IMR-90 (cell line): ENCODE measurements at regions not wholly inside any gene's neighbourhood (a gene's known extent, or its start where the extent isn't known, plus 50 kb on each side); places are given as distances from the start of the nearest gene placed in this dataset.

Experiments used
- ATAC-seq: fragments of 200-7000 bp; cut with Tn5 transposase; 2 replicates; pipeline ENCODE4 v1.9.1; 2020; ENCODE audit warnings: low read depth, mild to moderate bottlenecking, moderate library complexity
- BruUV-seq: library from RNA; stranded (reverse); fragments of 400-500 nt; replicated peaks from 2 replicates; lab custom pipeline; 2021; lab: Mats Ljungman, UMichigan
- CTCF ChIA-PET: fragments of 300-600 bp; formaldehyde crosslinking; extraction: SDS; loops from one replicate; lab custom pipeline; 2021; ENCODE audit warnings: antibody characterized with exemption; lab: Yijun Ruan, JAX
- POLR2A ChIA-PET: fragments of 300-600 bp; sonication (Branson Sonifier 250); formaldehyde crosslinking; loops from one replicate; lab custom pipeline; 2022; ENCODE audit warnings: antibody characterized with exemption; ENCODE audit not compliant: unreplicated experiment; lab: Charles Lee
- DNase-seq: peaks from one replicate; pipeline ENCODE4 v3.0.0; 2013
- H2AFZ ChIP-seq: replicated peaks from 2 replicates; pipeline ENCODE3; 2013; ENCODE audit warnings: low read length, mild to moderate bottlenecking; ENCODE audit not compliant: poor library complexity
- H2AK5ac ChIP-seq: 2 replicates; pipeline ENCODE4 v1.6.1; 2013; ENCODE audit warnings: low read depth, low read length, inconsistent platforms
- H2AK9ac ChIP-seq: replicated peaks from 2 replicates; pipeline ENCODE3; 2013; ENCODE audit warnings: mild to moderate bottlenecking, low read depth, low read length, moderate library complexity; ENCODE audit not compliant: poor library complexity
- H2BK120ac ChIP-seq: 2 replicates; pipeline ENCODE4 v1.6.1; 2013; ENCODE audit warnings: low read depth, low read length, inconsistent platforms
- H2BK15ac ChIP-seq: 3 replicates; pipeline ENCODE4 v1.6.1; 2013; ENCODE audit warnings: low read depth, low read length, inconsistent platforms
- H2BK20ac ChIP-seq: 2 replicates; pipeline ENCODE4 v1.6.1; 2013; ENCODE audit warnings: low read depth, mild to moderate bottlenecking, inconsistent platforms, low read length, moderate library complexity
- H2BK5ac ChIP-seq: 2 replicates; pipeline ENCODE4 v1.6.1; 2013; ENCODE audit warnings: mild to moderate bottlenecking, low read depth, low read length, inconsistent platforms; ENCODE audit not compliant: poor library complexity, severe bottlenecking
- H3K14ac ChIP-seq: replicated peaks from 2 replicates; pipeline ENCODE4 v1.6.1; 2013; ENCODE audit warnings: low read depth, low read length, inconsistent platforms
- H3K18ac ChIP-seq: 2 replicates; pipeline ENCODE4 v1.6.1; 2013; ENCODE audit warnings: low read depth, low read length, control low read depth
- H3K23ac ChIP-seq: 2 replicates; pipeline ENCODE4 v1.6.1; 2013; ENCODE audit warnings: low read depth, low read length, inconsistent platforms
- H3K27ac ChIP-seq: 2 replicates; pipeline ENCODE4 v1.5.1; 2013; ENCODE audit warnings: mild to moderate bottlenecking, control low read depth, low read length; ENCODE audit not compliant: insufficient read depth
- H3K27me3 ChIP-seq: 2 replicates; pipeline ENCODE4 v1.6.1; 2013; ENCODE audit warnings: low read length; ENCODE audit not compliant: control insufficient read depth, insufficient read depth
- H3K36me3 ChIP-seq: 2 replicates; pipeline ENCODE4 v1.6.1; 2013; ENCODE audit warnings: low read length, mixed read lengths; ENCODE audit not compliant: control insufficient read depth, insufficient read depth
- H3K4ac ChIP-seq: 2 replicates; pipeline ENCODE4 v1.6.1; 2013; ENCODE audit warnings: low read depth, low read length, inconsistent platforms
- H3K4me1 ChIP-seq: 2 replicates; pipeline ENCODE4 v1.6.1; 2013; ENCODE audit warnings: low read length, mixed read lengths; ENCODE audit not compliant: control insufficient read depth, insufficient read depth
- H3K4me2 ChIP-seq: 2 replicates; pipeline ENCODE4 v1.6.1; 2013; ENCODE audit warnings: low read depth, mild to moderate bottlenecking, control low read depth, low read length, moderate library complexity
- H3K4me3 ChIP-seq: 2 replicates; pipeline ENCODE4 v1.5.1; 2013; ENCODE audit warnings: low read depth, mild to moderate bottlenecking, control low read depth, low read length, moderate library complexity; ENCODE audit not compliant: insufficient read depth
- H3K56ac ChIP-seq: 2 replicates; pipeline ENCODE4 v1.6.1; 2013; ENCODE audit warnings: low read length, inconsistent platforms; ENCODE audit not compliant: insufficient read depth; ENCODE audit errors: extremely low read depth
- H3K79me1 ChIP-seq, 2 experiments: 2 replicates each; pipeline ENCODE4 v1.6.1; 2013; ENCODE audit warnings: low read length in 2 of 2, inconsistent platforms in 1 of 2, low read depth in 1 of 2
- H3K9ac ChIP-seq: 2 replicates; pipeline ENCODE4 v1.6.1; 2013; ENCODE audit warnings: low read depth, low read length, control low read depth
- H3K9me1 ChIP-seq: 2 replicates; pipeline ENCODE4 v1.6.1; 2013; ENCODE audit warnings: low read length, inconsistent platforms; ENCODE audit not compliant: insufficient read depth
- H3K9me3 ChIP-seq: 2 replicates; pipeline ENCODE4 v1.6.1; 2013; ENCODE audit warnings: low read length; ENCODE audit not compliant: control insufficient read depth, insufficient read depth
- H4K20me1 ChIP-seq: 2 replicates; pipeline ENCODE4 v1.6.1; 2013; ENCODE audit warnings: low read length, inconsistent platforms; ENCODE audit not compliant: insufficient read depth
- H4K5ac ChIP-seq: 2 replicates; pipeline ENCODE4 v1.6.1; 2013; ENCODE audit warnings: mild to moderate bottlenecking, low read depth, low read length, control low read depth
- H4K8ac ChIP-seq, 2 experiments: 2 replicates each; pipeline ENCODE4 v1.6.1; 2013; ENCODE audit warnings: low read depth in 2 of 2, low read length in 2 of 2, control low read depth in 1 of 2, inconsistent platforms in 1 of 2
- H4K91ac ChIP-seq: 2 replicates; pipeline ENCODE4 v1.6.1; 2013; ENCODE audit warnings: low read depth, low read length, inconsistent platforms; ENCODE audit not compliant: insufficient read depth
- BHLHE40 ChIP-seq: fragments of 150-350 bp; IDR thresholded peaks from 2 replicates; pipeline ENCODE4 v1.6.1; 2016; ENCODE audit warnings: mild to moderate bottlenecking, low read depth, low read length
- CEBPB ChIP-seq: IDR thresholded peaks from 2 replicates; pipeline ENCODE4 v1.6.1; 2012; ENCODE audit warnings: low read depth, low read length, improper control_type of control experiment
- CHD1 ChIP-seq: IDR thresholded peaks from 2 replicates; pipeline ENCODE4 v1.6.1; 2012; ENCODE audit warnings: low read depth, low read length, improper control_type of control experiment
- CTCF ChIP-seq: conservative IDR thresholded peaks from 2 replicates; pipeline ENCODE4 v1.5.1; 2012; ENCODE audit warnings: mild to moderate bottlenecking, low read depth, low read length, improper control_type of control experiment
- ELK1 ChIP-seq: fragments of 150-350 bp; IDR thresholded peaks from 2 replicates; pipeline ENCODE4 v1.6.1; 2016; ENCODE audit warnings: low read depth, mild to moderate bottlenecking, low read length, moderate library complexity, borderline replicate concordance
- FOS ChIP-seq: fragments of 150-350 bp; IDR thresholded peaks from 2 replicates; pipeline ENCODE4 v1.6.1; 2016; ENCODE audit warnings: low read depth, low read length
- MAFK ChIP-seq: IDR thresholded peaks from 2 replicates; pipeline ENCODE4 v1.6.1; 2012; ENCODE audit warnings: low read depth, low read length, improper control_type of control experiment
- MXI1 ChIP-seq: IDR thresholded peaks from 2 replicates; pipeline ENCODE4 v1.6.1; 2012; ENCODE audit warnings: low read depth, mild to moderate bottlenecking, low read length, moderate library complexity, borderline replicate concordance
- NFE2L2 ChIP-seq: fragments of 150-350 bp; IDR thresholded peaks from 2 replicates; pipeline ENCODE4 v1.6.1; 2016; ENCODE audit warnings: low read depth, mild to moderate bottlenecking, low read length
- POLR2A ChIP-seq: IDR thresholded peaks from 2 replicates; pipeline ENCODE4 v1.6.1; 2012; ENCODE audit warnings: mild to moderate bottlenecking, low read depth, low read length
- RAD21 ChIP-seq: IDR thresholded peaks from 2 replicates; pipeline ENCODE4 v1.6.1; 2012; ENCODE audit warnings: low read length, improper control_type of control experiment
- RCOR1 ChIP-seq: IDR thresholded peaks from 2 replicates; pipeline ENCODE4 v1.6.1; 2012; ENCODE audit warnings: mild to moderate bottlenecking, low read length, improper control_type of control experiment; ENCODE audit not compliant: insufficient replicate concordance
- RFX5 ChIP-seq: IDR thresholded peaks from 2 replicates; pipeline ENCODE4 v1.8.0; 2012; ENCODE audit warnings: low read depth, mild to moderate bottlenecking, low read length, moderate library complexity
- SMC3 ChIP-seq: fragments of 150-350 bp; IDR thresholded peaks from 2 replicates; pipeline ENCODE4 v1.6.1; 2016; ENCODE audit warnings: low read depth, mild to moderate bottlenecking, antibody characterized with exemption, low read length, moderate library complexity
- WGBS, 2 experiments: methylation state at CpG; one replicate each; pipeline versions ENCODE4 v1.1.5 to v1.1.7; 2013; ENCODE audit warnings: missing lambda C conversion rate in 2 of 2; ENCODE audit not compliant: insufficient read length in 1 of 2; ENCODE audit errors: extremely low coverage in 2 of 2; 5-methylcytosine and 5-hydroxymethylcytosine counted together
- dilution Hi-C: fragments of 300-500 bp; cut with HindIII; formaldehyde crosslinking; loops from one replicate; pipeline ENCODE4 v1.14.3; 2018; ENCODE audit warnings: low sequenced_read_pairs; ENCODE audit not compliant: unreplicated experiment
- in situ Hi-C: fragments of 300-500 bp; cut with MboI; formaldehyde crosslinking; loops from 3 replicates; pipeline ENCODE4 v1.14.3; 2019; ENCODE audit warnings: low sequenced_read_pairs, inconsistent platforms, mixed read lengths
- intact Hi-C: fragments of 100-400 bp; cut with micrococcal nuclease; formaldehyde crosslinking; loops from 2 replicates; pipeline ENCODE4 v1.10.0; 2022

- no peak for ATAC-seq
- no peaks in the 10 kb centered on the region for H3K9me3 ChIP-seq
- intact Hi-C loops (no loop called here), dilution Hi-C loops (no loop called here), in situ Hi-C loops (no loop called here)
- H3K27me3 ChIP-seq, result no peaks in the 10 kb centered on the region
- H4K91ac ChIP-seq, result no peak overlapping the region
- DNase-seq, result no peak
- H3K4me2 ChIP-seq, result no peak overlapping the region
- no TSS peak for BruUV-seq
- H4K20me1 ChIP-seq, result no peaks in the 10 kb centered on the region; the same call in 1 of the 2 replicates
- no peaks in the 10 kb centered on the region for H3K79me1 ChIP-seq
- H2AK5ac ChIP-seq, result no peak overlapping the region
- H3K23ac ChIP-seq, result no peak overlapping the region
- H4K8ac ChIP-seq, result no peak overlapping the region
- TF ChIP-seq SMC3 (no peak), RAD21 (no peak), ELK1 (no peak), RCOR1 (no peak), BHLHE40 (no peak), MXI1 (no peak), CTCF (no peak), POLR2A (no peak), MAFK (no peak), FOS (no peak), NFE2L2 (no peak), CHD1 (no peak), CEBPB (no peak), RFX5 (no peak)
- H2BK5ac ChIP-seq, result no peak overlapping the region
- no peak overlapping the region for H3K56ac ChIP-seq
- H2BK20ac ChIP-seq, result no peak overlapping the region
- WGBS, 2 experiments, result no CpG with 5 or more reads among the region's 4 CpGs
- ChIA-PET POLR2A (no interaction called here), CTCF (no interaction called here)
- H3K36me3 ChIP-seq, result no peaks in the 10 kb centered on the region
- no peak overlapping the region for H3K9ac ChIP-seq
- H2AK9ac ChIP-seq, result no peak overlapping the region
- no peak overlapping the region for H3K4ac ChIP-seq
- no peak overlapping the region for H2AFZ ChIP-seq
- H2BK15ac ChIP-seq, result no peak overlapping the region
- H3K27ac ChIP-seq, result no peak overlapping the region
- H3K14ac ChIP-seq, result no peak overlapping the region
- no peaks in the 10 kb centered on the region for H3K4me1 ChIP-seq
- H2BK120ac ChIP-seq, result no peak overlapping the region
- no peak overlapping the region for H3K18ac ChIP-seq
- H3K4me3 ChIP-seq, result no peak overlapping the region
- peaks cover 3% of the 10 kb centered on the region; the same call in 1 of the 2 replicates for H3K9me1 ChIP-seq
- H4K5ac ChIP-seq, result no peak overlapping the region
Observed at GRCh38 chr1:29581256-29581655, 344.9 kb downstream of the PTPRU start.
